ENCODE measurements at regions not wholly inside any gene's neighbourhood (a gene's known extent, or its start where the extent isn't known, plus 50 kb on each side); places are given as distances from the start of the nearest gene placed in this dataset.

- no peak for DNase-seq (ENCODE audit: low read depth, low spot score)
- intact Hi-C loops (cut with micrococcal nuclease) = no loop called here
These were observed 267.9 kb upstream of the SESN3 start for GRCh38 chr11:95498722-95499425.

More at GRCh38 chr11:95498722-95499425, 267.9 kb upstream of the SESN3 start:
- H3K27me3 ChIP-seq (ENCODE audit: insufficient read depth, low read length) = peaks cover 7% of the 10 kb centered on the region; the same call in 1 of the 2 replicates
- no peaks in the 10 kb centered on the region for H4K20me1 ChIP-seq (ENCODE audit: insufficient read depth)
- ChIA-PET CTCF (no interaction called here), POLR2A (no interaction called here), RAD21 (ENCODE audit: low non-redundant PET in 1 of 2, low total read pairs in 2 of 2, uncharacterized antibody in 2 of 2, unreplicated experiment in 2 of 2) (no interaction called here)
- no peaks in the 10 kb centered on the region for H3K79me2 ChIP-seq (ENCODE audit: insufficient read depth, low read length)
- no peaks in the 10 kb centered on the region for H3K9me3 ChIP-seq (ENCODE audit: control insufficient read depth in 1 of 2, insufficient read depth in 1 of 2, low read depth in 1 of 2, low read length in 2 of 2)
- H3K4me1 ChIP-seq (ENCODE audit: control insufficient read depth in 1 of 2, insufficient read depth in 2 of 2, low read length in 2 of 2) = no peaks in the 10 kb centered on the region
- H3K36me3 ChIP-seq (ENCODE audit: control insufficient read depth in 1 of 2, insufficient read depth in 2 of 2, low read length in 2 of 2) = no peaks in the 10 kb centered on the region
- no peak overlapping the region for H3K4me3 ChIP-seq (replicated peaks in 1 of 2; ENCODE audit: low read depth in 1 of 2, low read length in 2 of 2)
- H3K4me2 ChIP-seq (ENCODE audit: low read length) = no peak overlapping the region
- BruUV-seq (replicated peaks) = no TSS peak
- no peak overlapping the region for H3K9ac ChIP-seq (ENCODE audit: low read length)
- ATAC-seq = no peak
- TF ChIP-seq YY1 (IDR thresholded peaks at IDR 0.05; ENCODE audit: extremely low read depth, insufficient replicate concordance, low read depth, low read length) (no peak), POLR2A (IDR thresholded peaks at IDR 0.05; ENCODE audit: borderline replicate concordance, extremely low read depth, insufficient read depth, insufficient read length) (no peak), CBX3 (IDR thresholded peaks at IDR 0.05; ENCODE audit: low read depth) (no peak), POLR2AphosphoS5 (IDR thresholded peaks at IDR 0.05; ENCODE audit: low read depth, low read length) (no peak), ELF1 (IDR thresholded peaks at IDR 0.05; ENCODE audit: borderline replicate concordance, low read depth) (no peak), SIN3A (IDR thresholded peaks at IDR 0.05; ENCODE audit: low read depth) (no peak), SP1 (IDR thresholded peaks at IDR 0.05; ENCODE audit: low read depth) (no peak), SRF (IDR thresholded peaks at IDR 0.05; ENCODE audit: low read depth) (no peak), ZBTB33 (IDR thresholded peaks at IDR 0.05; ENCODE audit: extremely low read depth, insufficient replicate concordance, low read length) (no peak), EZH2phosphoT487 (IDR thresholded peaks at IDR 0.05; ENCODE audit: borderline replicate concordance) (no peak), RAD21 (IDR thresholded peaks at IDR 0.05; ENCODE audit: low read depth) (no peak), REST (IDR thresholded peaks at IDR 0.05; ENCODE audit: low read depth) (no peak), ZFX (IDR thresholded peaks at IDR 0.05) (no peak), ZNF274 (IDR thresholded peaks at IDR 0.05; ENCODE audit: low read depth, low read length) (no peak)
- TF ChIP-seq, protein P1, sequence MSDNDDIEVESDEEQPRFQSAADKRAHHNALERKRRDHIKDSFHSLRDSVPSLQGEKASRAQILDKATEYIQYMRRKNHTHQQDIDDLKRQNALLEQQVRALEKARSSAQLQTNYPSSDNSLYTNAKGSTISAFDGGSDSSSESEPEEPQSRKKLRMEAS (IDR thresholded peaks at IDR 0.05) = no peak
- H3K9me2 ChIP-seq (ENCODE audit: insufficient read depth) = no peaks in the 10 kb centered on the region
- no peak overlapping the region for H2AFZ ChIP-seq (ENCODE audit: low read depth, low read length, poor library complexity, severe bottlenecking)
- no peak overlapping the region for H3K27ac ChIP-seq (ENCODE audit: low read depth, low read length)

Measured in HCT116 (cell line).